ENCODE measurements at regions not wholly inside any gene's neighbourhood (a gene's known extent, or its start where the extent isn't known, plus 50 kb on each side); places are given as distances from the start of the nearest gene placed in this dataset.

DNA sequence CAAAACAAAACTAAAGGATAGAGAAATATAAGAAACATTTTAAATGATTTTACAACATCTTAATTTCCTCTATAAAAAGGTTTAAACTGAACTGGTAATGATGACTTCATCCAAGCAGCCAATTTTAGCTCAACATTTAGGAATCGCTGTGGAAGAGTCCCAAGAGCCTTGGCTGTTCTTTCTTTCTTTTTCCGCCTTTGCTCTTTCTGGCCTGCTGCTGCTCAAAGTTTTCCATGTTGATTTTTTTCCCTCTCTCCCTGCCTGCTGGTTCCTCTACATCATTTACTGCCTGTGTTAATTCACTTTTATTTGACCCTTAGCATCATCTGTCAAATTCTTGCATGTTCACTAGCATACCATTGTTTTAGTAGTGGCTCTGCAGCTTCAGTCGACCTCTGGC is 146.9 kb downstream of the EVX1 start:
- Histone ChIP-seq H3K9me3 (replicated peaks in 1 of 3) (no peaks in the 10 kb centered on the region), H3K4me1 (replicated peaks in 1 of 2) (no peaks in the 10 kb centered on the region), H3K27ac (no peak overlapping the region), H3K36me3 (replicated peaks in 1 of 2) (no peaks in the 10 kb centered on the region), H3K4me3 (no peak overlapping the region), H3K27me3 (no peaks in the 10 kb centered on the region)
- intact Hi-C loops (cut with DNase I) = no loop called here
- no peak for DNase-seq
- TF ChIP-seq, protein P1, sequence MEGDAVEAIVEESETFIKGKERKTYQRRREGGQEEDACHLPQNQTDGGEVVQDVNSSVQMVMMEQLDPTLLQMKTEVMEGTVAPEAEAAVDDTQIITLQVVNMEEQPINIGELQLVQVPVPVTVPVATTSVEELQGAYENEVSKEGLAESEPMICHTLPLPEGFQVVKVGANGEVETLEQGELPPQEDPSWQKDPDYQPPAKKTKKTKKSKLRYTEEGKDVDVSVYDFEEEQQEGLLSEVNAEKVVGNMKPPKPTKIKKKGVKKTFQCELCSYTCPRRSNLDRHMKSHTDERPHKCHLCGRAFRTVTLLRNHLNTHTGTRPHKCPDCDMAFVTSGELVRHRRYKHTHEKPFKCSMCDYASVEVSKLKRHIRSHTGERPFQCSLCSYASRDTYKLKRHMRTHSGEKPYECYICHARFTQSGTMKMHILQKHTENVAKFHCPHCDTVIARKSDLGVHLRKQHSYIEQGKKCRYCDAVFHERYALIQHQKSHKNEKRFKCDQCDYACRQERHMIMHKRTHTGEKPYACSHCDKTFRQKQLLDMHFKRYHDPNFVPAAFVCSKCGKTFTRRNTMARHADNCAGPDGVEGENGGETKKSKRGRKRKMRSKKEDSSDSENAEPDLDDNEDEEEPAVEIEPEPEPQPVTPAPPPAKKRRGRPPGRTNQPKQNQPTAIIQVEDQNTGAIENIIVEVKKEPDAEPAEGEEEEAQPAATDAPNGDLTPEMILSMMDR (IDR thresholded peaks at IDR 0.05) = no peak
- TF ChIP-seq POLR2A (IDR thresholded peaks at IDR 0.05) = no peak
- 62 to 73% (median 70%) methylated on average over 3 of the region's 3 CpGs for WGBS, 4 donors

DNA sequence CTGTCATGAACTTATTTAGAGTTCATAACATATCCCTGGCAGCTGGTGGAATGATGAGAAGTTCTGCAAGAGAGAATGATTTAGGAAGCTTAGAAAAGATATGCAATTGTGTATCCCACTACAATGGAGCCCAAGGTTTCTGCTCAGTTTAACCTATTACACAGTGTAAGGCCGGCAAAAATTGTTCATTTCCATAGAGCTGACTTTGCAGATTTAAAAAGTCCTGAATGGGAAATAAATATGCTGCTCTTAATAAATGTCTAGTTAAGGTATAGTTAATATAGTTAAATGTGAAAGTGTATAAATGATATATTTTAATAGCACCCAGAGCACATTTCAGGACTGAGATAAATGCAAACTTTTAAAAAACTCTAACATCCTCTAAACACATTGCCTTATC is 149.9 kb downstream of the EVX1 start:
- no peak overlapping the region for H3K4me3 ChIP-seq
- WGBS, 4 donors = 80 to 93% (median 90%) methylated on average over 1 of the region's 1 CpG
- no peak overlapping the region for H3K27ac ChIP-seq
- TF ChIP-seq POLR2A (IDR thresholded peaks at IDR 0.05) = no peak
- TF ChIP-seq, protein P1 (IDR thresholded peaks at IDR 0.05) = no peak
- H3K9me3 ChIP-seq (replicated peaks in 1 of 3) = no peaks in the 10 kb centered on the region
- no peaks in the 10 kb centered on the region for H3K36me3 ChIP-seq (replicated peaks in 1 of 2)
- H3K4me1 ChIP-seq (replicated peaks in 1 of 2) = no peaks in the 10 kb centered on the region
- peaks cover 3% of the 10 kb centered on the region for H3K27me3 ChIP-seq
- intact Hi-C loops (cut with DNase I) = no loop called here
- no peak for DNase-seq

DNA sequence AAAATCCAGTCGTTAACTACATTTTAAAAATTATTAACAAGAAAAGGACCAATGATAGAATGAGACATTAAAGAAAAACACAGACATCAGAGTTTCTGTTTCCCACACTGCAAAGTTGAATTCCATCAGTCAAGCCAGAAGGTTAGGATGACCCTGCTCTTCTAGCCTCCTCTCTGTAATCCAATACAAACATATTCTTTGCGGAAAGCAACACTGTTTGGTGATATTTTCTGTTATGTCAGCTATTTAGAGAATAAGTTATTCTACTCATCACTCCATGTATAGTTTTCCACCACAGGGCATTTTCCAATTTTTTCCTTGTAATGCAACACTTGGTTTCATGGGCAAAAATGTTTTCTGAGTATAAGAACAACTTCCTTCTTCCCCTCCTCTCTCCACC is 152.3 kb downstream of the EVX1 start:
- Histone ChIP-seq H3K4me3 (no peak overlapping the region), H3K9me3 (replicated peaks in 1 of 3) (no peaks in the 10 kb centered on the region), H3K27me3 (peaks cover 3% of the 10 kb centered on the region), H3K36me3 (replicated peaks in 1 of 2) (no peaks in the 10 kb centered on the region), H3K27ac (no peak overlapping the region), H3K4me1 (replicated peaks in 1 of 2) (no peaks in the 10 kb centered on the region)
- intact Hi-C loops (cut with DNase I) = no loop called here
- no peak for DNase-seq
- no peak for TF ChIP-seq POLR2A (IDR thresholded peaks at IDR 0.05)
- TF ChIP-seq, protein P1 (IDR thresholded peaks at IDR 0.05) = no peak
- WGBS, 4 donors = 57 to 73% (median 72%) methylated on average over 2 of the region's 2 CpGs

GRCh38 chr7:27395626-27396025 is 153.0 kb downstream of the EVX1 start:
- Histone ChIP-seq H3K36me3 (replicated peaks in 1 of 2) (no peaks in the 10 kb centered on the region), H3K4me1 (replicated peaks in 1 of 2) (no peaks in the 10 kb centered on the region), H3K9me3 (replicated peaks in 1 of 3) (no peaks in the 10 kb centered on the region), H3K4me3 (no peak overlapping the region), H3K27ac (no peak overlapping the region), H3K27me3 (peaks cover 3% of the 10 kb centered on the region)
- DNase-seq = no peak
- no peak for TF ChIP-seq POLR2A (IDR thresholded peaks at IDR 0.05)
- intact Hi-C loops (cut with DNase I) = no loop called here
- WGBS, 4 donors = 80 to 90% (median 87%) methylated on average over 3 of the region's 3 CpGs

DNA sequence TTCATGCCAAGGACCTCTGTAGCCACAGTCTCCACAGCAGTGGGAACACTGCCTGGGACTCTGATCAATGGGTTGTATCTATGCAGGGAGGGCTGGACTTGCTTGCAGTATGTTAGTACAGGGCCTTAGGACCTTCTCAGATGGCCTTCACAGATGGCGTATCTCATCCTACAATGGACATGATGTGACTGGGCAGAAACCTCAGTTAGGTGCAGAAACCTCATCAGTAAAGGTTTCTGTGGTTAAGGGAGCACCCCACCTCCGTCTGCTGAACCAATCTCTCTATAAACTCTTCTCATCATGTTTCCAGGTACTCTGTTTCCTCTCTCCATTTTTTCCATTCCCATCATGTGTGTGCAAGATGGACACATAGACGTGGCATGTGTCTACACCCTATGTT is 154.9 kb downstream of the EVX1 start:
- intact Hi-C loops (cut with DNase I) = no loop called here
- no peak for DNase-seq
- Histone ChIP-seq H3K9me3 (replicated peaks in 1 of 3) (no peaks in the 10 kb centered on the region), H3K4me3 (no peak overlapping the region), H3K36me3 (replicated peaks in 1 of 2) (no peaks in the 10 kb centered on the region), H3K4me1 (replicated peaks in 1 of 2) (no peaks in the 10 kb centered on the region), H3K27ac (no peak overlapping the region), H3K27me3 (peaks cover 3% of the 10 kb centered on the region)
- WGBS, 4 donors = 89 to 98% (median 92%) methylated on average over 3 of the region's 3 CpGs
- TF ChIP-seq POLR2A (IDR thresholded peaks at IDR 0.05) = no peak
- TF ChIP-seq, protein P1 (IDR thresholded peaks at IDR 0.05) = no peak

Measured in adrenal gland (tissue), 9 donors.